Transverse colon (tissue), 4 donors: ENCODE measurements at regions not wholly inside any gene's neighbourhood (a gene's known extent, or its start where the extent isn't known, plus 50 kb on each side); places are given as distances from the start of the nearest gene placed in this dataset.

Source experiments
- DNase-seq: peaks from one replicate; pipeline ENCODE4 v3.0.0-alpha.2; 2019
- H3K27ac ChIP-seq, 4 donors: fragments of 200-600 bp; sonication (generic); 2 replicates each; pipeline ENCODE4 v1.5.1; 2016 to 2018; ENCODE audit warnings: inconsistent platforms in 4 of 4
- H3K27me3 ChIP-seq: fragments of 200-600 bp; sonication (generic); 2 replicates; pipeline ENCODE4 v1.5.1; 2017; ENCODE audit warnings: inconsistent platforms
- H3K36me3 ChIP-seq, 4 donors: fragments of 200-600 bp; sonication (generic); 2 replicates each; pipeline ENCODE4 v1.5.1; 2017 to 2019; ENCODE audit warnings: inconsistent platforms in 4 of 4
- H3K4me1 ChIP-seq, 4 donors: fragments of 200-600 bp; sonication (generic); 2 replicates each; pipeline ENCODE4 v1.5.1; 2017 to 2020; ENCODE audit warnings: inconsistent platforms in 4 of 4
- H3K4me3 ChIP-seq, 4 donors: fragments of 200-600 bp; sonication (generic); 1 replicate in 1 of 4; 2 replicates in 3 of 4; pipeline versions ENCODE4 v1.5.1 to v1.6.1; 2017 to 2019; ENCODE audit warnings: inconsistent platforms in 4 of 4
- H3K9me3 ChIP-seq, 2 donors: fragments of 200-600 bp; sonication (generic); 2 replicates each; pipeline ENCODE4 v1.5.1; 2017 to 2019; ENCODE audit warnings: inconsistent platforms in 2 of 2
- EP300 ChIP-seq: sonication (generic); formaldehyde crosslinking; IDR thresholded peaks from one replicate; pipeline ENCODE4 v1.6.1; 2017; ENCODE audit warnings: antibody characterized with exemption, low read depth
- POLR2A ChIP-seq: fragments of 450-650 bp; IDR thresholded peaks from one replicate; pipeline ENCODE4 v1.6.1; 2016; ENCODE audit warnings: antibody characterized with exemption, mild to moderate bottlenecking, moderate library complexity
- POLR2AphosphoS5 ChIP-seq, 3 donors: sonication (generic); formaldehyde crosslinking; IDR thresholded peaks; one replicate each; pipeline ENCODE4 v1.6.1; 2016; ENCODE audit warnings: antibody characterized with exemption in 3 of 3
- WGBS, 2 donors: methylation state at CpG; one replicate each; pipeline ENCODE4 v1.1.5; 2018; ENCODE audit warnings: low coverage in 1 of 2; 5-methylcytosine and 5-hydroxymethylcytosine counted together
- in situ Hi-C, 4 donors: fragments of 200-750 bp; cut with MboI; loops; one replicate each; pipeline versions ENCODE4 v1.15.0 to v1.15.1; 2017; ENCODE audit warnings: low sequenced_read_pairs in 3 of 4, low pct_ligation_motif_present in 1 of 4, low pct_unique_long_range_greater_than_20kb in 1 of 4
- intact Hi-C: fragments of 100-400 bp; cut with DNase I; formaldehyde crosslinking; loops from one replicate; pipeline ENCODE4 v1.15.1; 2023; ENCODE audit warnings: low total_unique reads
- TF ChIP-seq, protein P1 (sequence below), 5 experiments: fragments of 200-600 bp in 3 of 5; fragments of 450-650 bp in 2 of 5; sonication (generic) in 3 of 5; IDR thresholded peaks; 1 replicate in 2 of 5; 2 replicates in 3 of 5; pipeline ENCODE4 v1.5.1; 2016 to 2017; ENCODE audit warnings: antibody characterized with exemption in 5 of 5, inconsistent platforms in 3 of 5, mild to moderate bottlenecking in 2 of 5, moderate library complexity in 1 of 5

- 75 to 81% methylated on average over 3 of the region's 3 CpGs for WGBS, 2 donors
Observed at GRCh38 chr15:99914723-99915122, 181.5 kb upstream of the LYSMD4 start.

DNA sequence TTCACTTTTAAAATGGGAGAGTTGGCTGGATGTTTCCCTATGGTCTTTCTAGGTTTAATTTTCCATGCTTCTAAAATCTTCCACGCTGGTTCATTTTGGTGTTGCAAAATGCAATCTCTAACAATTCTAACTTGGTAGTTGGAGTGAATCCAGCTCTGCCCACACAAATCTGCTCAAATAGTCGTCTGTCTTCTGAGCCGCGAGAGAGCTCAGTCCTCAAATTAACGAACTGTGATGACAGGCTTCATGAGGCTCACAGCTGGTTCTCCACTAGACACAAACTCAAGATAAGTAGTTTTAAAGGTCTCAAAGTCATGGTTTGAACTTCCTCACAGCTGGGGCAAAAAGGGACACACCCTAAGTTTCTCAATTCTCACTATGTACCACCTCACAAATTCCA lies 178.6 kb upstream of the LYSMD4 start:
- no peak overlapping the region for H3K27ac ChIP-seq
- no peaks in the 10 kb centered on the region for H3K9me3 ChIP-seq
- no peaks in the 10 kb centered on the region for H3K36me3 ChIP-seq
- no peaks in the 10 kb centered on the region for H3K4me1 ChIP-seq
- 55 to 65% methylated on average over 5 of the region's 5 CpGs for WGBS, 2 donors
- H3K27me3 ChIP-seq = no peaks in the 10 kb centered on the region
- TF ChIP-seq, protein P1, sequence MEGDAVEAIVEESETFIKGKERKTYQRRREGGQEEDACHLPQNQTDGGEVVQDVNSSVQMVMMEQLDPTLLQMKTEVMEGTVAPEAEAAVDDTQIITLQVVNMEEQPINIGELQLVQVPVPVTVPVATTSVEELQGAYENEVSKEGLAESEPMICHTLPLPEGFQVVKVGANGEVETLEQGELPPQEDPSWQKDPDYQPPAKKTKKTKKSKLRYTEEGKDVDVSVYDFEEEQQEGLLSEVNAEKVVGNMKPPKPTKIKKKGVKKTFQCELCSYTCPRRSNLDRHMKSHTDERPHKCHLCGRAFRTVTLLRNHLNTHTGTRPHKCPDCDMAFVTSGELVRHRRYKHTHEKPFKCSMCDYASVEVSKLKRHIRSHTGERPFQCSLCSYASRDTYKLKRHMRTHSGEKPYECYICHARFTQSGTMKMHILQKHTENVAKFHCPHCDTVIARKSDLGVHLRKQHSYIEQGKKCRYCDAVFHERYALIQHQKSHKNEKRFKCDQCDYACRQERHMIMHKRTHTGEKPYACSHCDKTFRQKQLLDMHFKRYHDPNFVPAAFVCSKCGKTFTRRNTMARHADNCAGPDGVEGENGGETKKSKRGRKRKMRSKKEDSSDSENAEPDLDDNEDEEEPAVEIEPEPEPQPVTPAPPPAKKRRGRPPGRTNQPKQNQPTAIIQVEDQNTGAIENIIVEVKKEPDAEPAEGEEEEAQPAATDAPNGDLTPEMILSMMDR (IDR thresholded peaks at IDR 0.05) = no peak
- no peak for TF ChIP-seq EP300
- TF ChIP-seq POLR2A = no peak
- TF ChIP-seq POLR2AphosphoS5 (IDR thresholded peaks at IDR 0.05) = no peak
- intact Hi-C loops = no loop called here
- DNase-seq = no peak
- in situ Hi-C loops = no loop called here
- H3K4me3 ChIP-seq = no peak overlapping the region

More at GRCh38 chr15:99914723-99915122, 181.5 kb upstream of the LYSMD4 start:
- H3K4me3 ChIP-seq = no peak overlapping the region
- TF ChIP-seq POLR2AphosphoS5 (IDR thresholded peaks at IDR 0.05) = no peak
- TF ChIP-seq POLR2A = no peak
- TF ChIP-seq EP300 = no peak
- TF ChIP-seq, protein P1 (IDR thresholded peaks at IDR 0.05) = no peak
- intact Hi-C loops = no loop called here
- in situ Hi-C loops = no loop called here
- no peak overlapping the region for H3K27ac ChIP-seq
- no peaks in the 10 kb centered on the region for H3K9me3 ChIP-seq
- no peak for DNase-seq
- peaks cover 5% of the 10 kb centered on the region for H3K27me3 ChIP-seq
- H3K36me3 ChIP-seq = no peaks in the 10 kb centered on the region
- H3K4me1 ChIP-seq = no peaks in the 10 kb centered on the region

DNA sequence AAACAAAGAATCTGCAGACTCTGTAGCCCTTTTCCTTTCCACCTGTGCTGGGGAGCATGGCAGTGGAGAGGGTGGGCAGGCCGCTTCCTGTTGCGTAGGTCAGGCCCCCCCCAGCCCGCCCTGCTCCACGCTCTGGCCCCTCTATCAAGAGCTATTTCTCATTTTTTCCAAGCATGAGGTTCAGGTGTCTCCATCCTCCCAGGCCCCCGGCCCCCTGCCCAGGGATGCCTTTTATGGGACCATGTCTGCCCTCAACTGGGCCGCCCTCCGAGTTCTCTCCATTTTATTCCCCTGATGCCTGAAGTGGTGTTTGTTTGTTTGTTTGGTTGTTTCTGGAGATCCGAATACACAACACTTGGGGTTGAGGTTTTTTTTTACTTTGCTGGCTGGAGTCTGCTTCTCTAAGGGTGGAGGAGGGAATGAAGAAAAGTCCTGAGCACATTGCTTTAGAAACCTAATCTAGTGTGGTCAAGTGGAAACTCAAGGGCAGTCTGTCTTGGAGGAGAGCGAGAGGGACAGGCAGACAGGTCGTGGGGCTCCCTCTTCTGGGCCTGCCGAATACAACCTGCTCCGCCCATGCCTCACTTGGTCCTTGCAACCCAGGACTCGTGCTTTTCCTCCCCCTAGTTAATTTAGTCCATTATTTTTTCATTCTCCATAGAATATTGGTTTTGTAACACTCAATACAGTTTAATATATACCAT lies 176.5 kb upstream of the LYSMD4 start:
- Histone ChIP-seq H3K36me3 (no peaks in the 10 kb centered on the region), H3K27ac (no peak overlapping the region), H3K27me3 (no peaks in the 10 kb centered on the region), H3K4me1 (no peaks in the 10 kb centered on the region), H3K4me3 (no peak overlapping the region), H3K9me3 (no peaks in the 10 kb centered on the region)
- TF ChIP-seq POLR2A = no peak
- TF ChIP-seq, protein P1 (IDR thresholded peaks at IDR 0.05) = no peak
- TF ChIP-seq POLR2AphosphoS5 (IDR thresholded peaks at IDR 0.05) = no peak
- no peak for TF ChIP-seq EP300
- in situ Hi-C loops = no loop called here
- WGBS, 2 donors = 67 to 71% methylated on average over 12 to 13 of the region's 13 CpGs
- no peak for DNase-seq
- intact Hi-C loops = no loop called here

DNA sequence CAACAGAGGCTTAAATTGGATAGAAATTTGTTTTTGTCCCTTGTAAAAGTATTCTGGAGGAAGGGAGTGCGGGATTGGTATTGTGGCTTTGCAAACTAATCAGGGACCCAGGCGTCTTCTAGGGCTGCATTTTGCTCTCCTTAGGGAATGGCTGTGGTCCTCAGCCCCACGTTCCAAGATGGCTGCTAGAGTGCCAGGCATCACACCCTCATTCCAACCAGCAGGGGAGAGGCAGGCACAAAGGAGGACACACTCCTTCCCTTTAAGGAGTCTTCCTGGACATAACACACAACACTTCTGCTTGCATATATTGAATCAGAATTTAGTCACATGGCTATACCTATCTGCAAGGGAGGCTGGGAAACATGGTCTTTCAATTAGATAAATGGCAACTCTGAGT lies 174.5 kb upstream of the LYSMD4 start:
- Histone ChIP-seq H3K36me3 (no peaks in the 10 kb centered on the region), H3K4me1 (no peaks in the 10 kb centered on the region), H3K4me3 (no peak overlapping the region), H3K9me3 (no peaks in the 10 kb centered on the region), H3K27me3 (no peaks in the 10 kb centered on the region), H3K27ac (no peak overlapping the region)
- no peak for DNase-seq
- WGBS, 2 donors = 82% methylated on average over 3 of the region's 3 CpGs; no CpG with 5 or more reads in 1 of the 2 donors
- in situ Hi-C loops = no loop called here
- TF ChIP-seq POLR2AphosphoS5 (IDR thresholded peaks at IDR 0.05) (no peak), EP300 (no peak)
- intact Hi-C loops = no loop called here

GRCh38 chr15:99906793-99907192 lies 173.6 kb upstream of the LYSMD4 start:
- Histone ChIP-seq H3K4me3 (no peak overlapping the region), H3K27ac (no peak overlapping the region), H3K27me3 (no peaks in the 10 kb centered on the region), H3K36me3 (no peaks in the 10 kb centered on the region), H3K4me1 (no peaks in the 10 kb centered on the region), H3K9me3 (no peaks in the 10 kb centered on the region)
- TF ChIP-seq, protein P1 (IDR thresholded peaks at IDR 0.05) = no peak
- TF ChIP-seq EP300 (no peak), POLR2A (no peak), POLR2AphosphoS5 (IDR thresholded peaks at IDR 0.05) (no peak)
- in situ Hi-C loops (no loop called here), intact Hi-C loops (no loop called here)
- WGBS, 2 donors = 89 to 90% methylated on average over 3 to 4 of the region's 4 CpGs
- no peak for DNase-seq
